WTC11 (cell line): ENCODE measurements at regions not wholly inside any gene's neighbourhood (a gene's known extent, or its start where the extent isn't known, plus 50 kb on each side); places are given as distances from the start of the nearest gene placed in this dataset.

Source experiments
- ATAC-seq: fragments of 200-7000 bp; cut with Tn5 transposase; 2 replicates; pipeline ENCODE4 v1.10.0; 2021; ENCODE audit warnings: mild to moderate bottlenecking, moderate library complexity
- CTCF ChIA-PET: fragments of 300-600 bp; sonication (Branson Sonifier 250); formaldehyde crosslinking; loops from one replicate; lab custom pipeline; 2021; ENCODE audit warnings: antibody characterized with exemption; lab: Charles Lee
- POLR2A ChIA-PET: fragments of 350-600 bp; sonication (Branson Sonifier 250); formaldehyde crosslinking; loops from one replicate; lab custom pipeline; 2021; ENCODE audit warnings: antibody characterized with exemption; lab: Charles Lee
- DNase-seq: peaks from one replicate; pipeline ENCODE4 v3.0.0; 2021; ENCODE audit warnings: low spot score
- H3K27ac Mint-ChIP-seq: 2 replicates; pipeline ENCODE4 v1.8.0; 2021; ENCODE audit warnings: mixed read lengths
- H3K27me3 Mint-ChIP-seq: 2 replicates; pipeline ENCODE4 v1.8.0; 2021; ENCODE audit warnings: low read depth, mild to moderate bottlenecking, moderate library complexity, mixed read lengths
- H3K36me3 Mint-ChIP-seq: 2 replicates; pipeline ENCODE4 v1.8.0; 2021; ENCODE audit warnings: mixed read lengths
- H3K4me1 Mint-ChIP-seq: 2 replicates; pipeline ENCODE4 v1.8.0; 2022; ENCODE audit warnings: mixed read lengths
- H3K4me3 Mint-ChIP-seq: 2 replicates; pipeline ENCODE4 v1.8.0; 2021; ENCODE audit warnings: mild to moderate bottlenecking, moderate library complexity, mixed read lengths
- H3K9me3 Mint-ChIP-seq: 2 replicates; pipeline ENCODE4 v1.8.0; 2021; ENCODE audit warnings: mixed read lengths
- AFF4 ChIP-seq: sonication (generic); formaldehyde crosslinking; IDR thresholded peaks from 2 replicates; pipeline ENCODE4 v1.8.1; 2023; ENCODE audit warnings: mild to moderate bottlenecking, missing genetic modification reagents, borderline replicate concordance
- ARID4B ChIP-seq: sonication (generic); formaldehyde crosslinking; IDR thresholded peaks from 2 replicates; pipeline ENCODE4 v1.8.0; 2023; ENCODE audit warnings: missing genetic modification reagents, mild to moderate bottlenecking, borderline replicate concordance
- ATF2 ChIP-seq: sonication (generic); formaldehyde crosslinking; IDR thresholded peaks from 2 replicates; pipeline ENCODE4 v1.8.1; 2022; ENCODE audit warnings: low read depth, missing genetic modification reagents, borderline replicate concordance
- ATF6 ChIP-seq: sonication (generic); formaldehyde crosslinking; IDR thresholded peaks from 2 replicates; pipeline ENCODE4 v1.8.1; 2023; ENCODE audit warnings: mild to moderate bottlenecking, missing genetic modification reagents
- FOXP1 ChIP-seq: sonication (generic); formaldehyde crosslinking; IDR thresholded peaks from 2 replicates; pipeline ENCODE4 v1.8.0; 2022; ENCODE audit warnings: missing genetic modification reagents, mild to moderate bottlenecking, moderate library complexity, borderline replicate concordance
- HMGA2 ChIP-seq: fragments of 250-450 bp; sonication (Bioruptor Pico); IDR thresholded peaks from 2 replicates; pipeline ENCODE4 v1.4.0; 2021; ENCODE audit warnings: mild to moderate bottlenecking, moderate library complexity
- IRF1 ChIP-seq: sonication (generic); formaldehyde crosslinking; IDR thresholded peaks from 2 replicates; pipeline ENCODE4 v1.8.0; 2023; ENCODE audit warnings: missing genetic modification reagents
- JAZF1 ChIP-seq: fragments of 250-450 bp; sonication (Bioruptor Pico); IDR thresholded peaks from 2 replicates; pipeline ENCODE4 v1.9.0; 2021; ENCODE audit warnings: moderate library complexity, mild to moderate bottlenecking, inconsistent platforms
- JUN ChIP-seq: sonication (generic); formaldehyde crosslinking; IDR thresholded peaks from 2 replicates; pipeline ENCODE4 v1.8.0; 2023; ENCODE audit warnings: mild to moderate bottlenecking, missing genetic modification reagents
- NFE2L1 ChIP-seq: sonication (generic); formaldehyde crosslinking; IDR thresholded peaks from 2 replicates; pipeline ENCODE4 v1.8.1; 2023; ENCODE audit warnings: missing genetic modification reagents
- NR2C2 ChIP-seq: sonication (generic); formaldehyde crosslinking; IDR thresholded peaks from 2 replicates; pipeline ENCODE4 v1.8.0; 2022; ENCODE audit warnings: mild to moderate bottlenecking, missing genetic modification reagents
- TCF7 ChIP-seq: sonication (generic); formaldehyde crosslinking; IDR thresholded peaks from 2 replicates; pipeline ENCODE4 v1.8.0; 2022; ENCODE audit warnings: mild to moderate bottlenecking, low read depth, missing genetic modification reagents, moderate library complexity
- TP53 ChIP-seq: sonication (generic); formaldehyde crosslinking; IDR thresholded peaks from 2 replicates; pipeline ENCODE4 v1.8.1; 2023; ENCODE audit warnings: mild to moderate bottlenecking, missing genetic modification reagents
- ZNF671 ChIP-seq: fragments of 250-450 bp; sonication (Bioruptor Pico); IDR thresholded peaks from 2 replicates; pipeline ENCODE4 v1.8.0; 2021; ENCODE audit warnings: mild to moderate bottlenecking

GRCh38 chr7:69272101-69272500, 326.2 kb upstream of the AUTS2 start (continued):
- TF ChIP-seq ARID4B (no peak), NR2C2 (no peak)

GRCh38 chr7:69276011-69276729, 322.1 kb upstream of the AUTS2 start:
- no peak for DNase-seq
- POLR2A ChIA-PET, result no interaction called here
- CTCF ChIA-PET, result no interaction called here
- Mint-ChIP-seq H3K27ac (no peak overlapping the region), H3K4me3 (no peak overlapping the region)
- no peak for TF ChIP-seq ZNF671 (CRISPR knock-in tag)
- no peak for TF ChIP-seq FOXP1
- TF ChIP-seq NFE2L1 (CRISPR knock-in tag), result no peak
- no peak for TF ChIP-seq ATF2 (CRISPR knock-in tag)
- TF ChIP-seq IRF1 (CRISPR knock-in tag), result no peak
- no peak for TF ChIP-seq ATF6 (CRISPR knock-in tag)
- TF ChIP-seq AFF4 (CRISPR knock-in tag), result no peak
- no peak for TF ChIP-seq TP53
- no peak for TF ChIP-seq JUN (CRISPR knock-in tag)
- no peak for TF ChIP-seq TCF7 (CRISPR knock-in tag)
- TF ChIP-seq HMGA2 (CRISPR knock-in tag), result no peak
- TF ChIP-seq JAZF1 (CRISPR knock-in tag), result no peak
- TF ChIP-seq, all 79 proteins: peak for 0
- Mint-ChIP-seq H3K4me1 (no peaks in the 10 kb centered on the region), H3K36me3 (no peaks in the 10 kb centered on the region), H3K27me3 (peaks cover 37% of the 10 kb centered on the region), H3K9me3 (peaks cover 13% of the 10 kb centered on the region)
- no peak for ATAC-seq
